ENCODE measurements at regions not wholly inside any gene's neighbourhood (a gene's known extent, or its start where the extent isn't known, plus 50 kb on each side); places are given as distances from the start of the nearest gene placed in this dataset.

DNA sequence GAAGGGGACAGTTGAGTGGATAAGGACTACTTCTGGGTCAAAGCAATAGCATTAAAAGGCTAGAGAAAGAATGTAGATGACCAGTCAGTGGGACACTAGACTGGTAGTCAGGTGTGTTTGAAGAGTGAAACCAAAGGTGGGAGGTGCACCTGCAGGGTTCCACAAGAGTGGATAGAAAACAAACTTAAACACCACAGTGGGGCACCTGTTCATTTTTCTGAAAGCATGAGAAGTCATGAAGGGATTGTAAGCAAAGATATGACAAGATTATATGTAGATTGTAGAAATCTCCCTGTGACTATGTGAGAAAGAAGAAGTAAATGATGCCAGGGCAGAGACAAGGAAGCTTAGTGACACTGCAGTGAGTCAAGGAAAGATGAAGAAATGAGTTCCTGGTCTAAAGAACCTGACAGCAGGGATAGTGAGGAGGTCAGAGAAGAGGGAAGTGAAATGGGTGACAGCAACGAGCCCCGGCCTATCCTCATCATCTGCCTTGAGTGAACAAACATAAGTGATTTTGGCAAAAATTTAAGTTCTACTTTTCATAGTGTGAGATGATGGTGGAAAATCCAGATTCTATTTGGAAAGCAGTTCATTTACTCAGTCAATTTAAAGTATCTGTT lies 296.9 kb downstream of the TLE4 start:
- ChIA-PET POLR2A (no interaction called here), CTCF (no interaction called here)
- Histone ChIP-seq H3K27ac (ENCODE audit: low read length) (no peak overlapping the region), H3K36me3 (ENCODE audit: control insufficient read depth, insufficient read depth, low read length) (no peaks in the 10 kb centered on the region), H3K4me3 (ENCODE audit: low read depth in 2 of 2, low read length in 2 of 2) (no peak overlapping the region), H3K27me3 (ENCODE audit: control insufficient read depth, insufficient read depth, low read length) (no peaks in the 10 kb centered on the region), H3K9me3 (ENCODE audit: control insufficient read depth, insufficient read depth, low read depth, low read length) (no peaks in the 10 kb centered on the region), H3K4me1 (ENCODE audit: control insufficient read depth, insufficient read depth, low read length) (no peaks in the 10 kb centered on the region)
- in situ Hi-C loops (cut with HindIII; ENCODE audit: low pct_unique_long_range_greater_than_20kb, low sequenced_read_pairs) (no loop called here), intact Hi-C loops (cut with micrococcal nuclease; ENCODE audit: unreplicated experiment) (no loop called here)
- TF ChIP-seq CTCF (IDR thresholded peaks at IDR 0.05) (no peak), SIN3A (IDR thresholded peaks at IDR 0.05; ENCODE audit: borderline replicate concordance, insufficient read depth, low read depth, low read length) (no peak), TCF7L2 (IDR thresholded peaks at IDR 0.05; ENCODE audit: low read depth, low read length) (no peak), REST (IDR thresholded peaks at IDR 0.05; ENCODE audit: insufficient read depth in 1 of 2, low read depth in 2 of 2, low read length in 1 of 2) (no peak), POLR2AphosphoS5 (IDR thresholded peaks at IDR 0.05; ENCODE audit: low read depth, low read length) (no peak)
- no TSS peak for BruUV-seq (replicated peaks)
- DNase-seq (ENCODE audit: low read depth, low spot score) (no peak), ATAC-seq (no peak)

DNA sequence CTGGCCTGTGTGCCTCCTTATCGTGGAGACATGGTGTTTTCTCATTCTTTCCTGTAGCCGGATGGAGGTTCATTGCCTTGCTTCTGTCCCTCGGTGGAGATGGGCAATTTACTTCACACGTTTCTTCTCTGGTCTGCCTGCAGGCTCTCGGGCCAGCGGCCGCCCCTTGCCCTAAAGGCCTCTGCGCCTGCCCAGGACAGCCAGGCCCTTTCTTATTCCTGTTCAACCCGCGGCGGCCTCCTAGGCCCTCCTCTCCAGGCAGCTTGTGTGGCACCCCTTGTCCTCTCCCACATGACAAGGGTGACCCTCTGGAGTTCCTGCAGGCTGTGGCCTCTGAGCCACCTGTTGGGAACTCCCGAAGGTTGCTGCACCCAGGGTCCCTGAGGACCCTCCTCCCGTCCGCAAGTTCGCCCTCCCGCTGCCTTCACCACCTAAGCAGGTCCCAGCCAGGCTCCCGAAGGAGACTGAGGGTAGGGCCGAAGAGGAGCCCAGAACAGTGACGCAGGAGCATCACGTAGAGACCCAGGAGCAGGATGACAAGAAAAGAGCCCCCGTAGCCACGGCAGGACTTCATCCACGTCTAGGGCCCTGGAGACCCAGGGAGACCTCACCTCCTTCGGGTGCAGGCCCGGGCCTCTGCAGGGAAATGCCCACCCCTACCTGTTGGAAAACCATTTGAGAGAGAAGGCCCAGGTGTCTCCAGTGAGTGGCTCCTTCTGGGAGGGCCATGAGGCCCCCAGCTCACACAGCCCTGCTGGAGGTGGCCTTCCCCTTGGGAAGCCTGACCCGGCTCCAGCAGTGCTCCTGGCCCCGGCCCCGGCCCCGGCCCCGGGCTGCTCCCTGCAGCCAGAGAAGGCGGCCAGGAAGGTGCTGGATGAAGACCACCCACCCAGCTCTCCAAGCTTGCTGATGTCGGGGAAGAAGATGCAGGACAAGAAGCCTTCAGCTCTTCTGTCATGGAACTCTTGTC lies 291.4 kb downstream of the TLE4 start:
- intact Hi-C loops (cut with micrococcal nuclease; ENCODE audit: unreplicated experiment), result no loop called here
- no peak for TF ChIP-seq REST (IDR thresholded peaks at IDR 0.05; ENCODE audit: insufficient read depth in 1 of 2, low read depth in 2 of 2, low read length in 1 of 2)
- TF ChIP-seq SIN3A (IDR thresholded peaks at IDR 0.05; ENCODE audit: borderline replicate concordance, insufficient read depth, low read depth, low read length), result no peak
- TF ChIP-seq CTCF (IDR thresholded peaks at IDR 0.05), result no peak
- TF ChIP-seq TCF7L2 (IDR thresholded peaks at IDR 0.05; ENCODE audit: low read depth, low read length), result no peak
- TF ChIP-seq POLR2AphosphoS5 (IDR thresholded peaks at IDR 0.05; ENCODE audit: low read depth, low read length), result no peak
- Histone ChIP-seq H3K36me3 (ENCODE audit: control insufficient read depth, insufficient read depth, low read length) (no peaks in the 10 kb centered on the region), H3K4me1 (ENCODE audit: control insufficient read depth, insufficient read depth, low read length) (no peaks in the 10 kb centered on the region), H3K9me3 (ENCODE audit: control insufficient read depth, insufficient read depth, low read depth, low read length) (no peaks in the 10 kb centered on the region), H3K4me3 (ENCODE audit: low read depth in 2 of 2, low read length in 2 of 2) (no peak overlapping the region), H3K27ac (ENCODE audit: low read length) (no peak overlapping the region), H3K27me3 (ENCODE audit: control insufficient read depth, insufficient read depth, low read length) (no peaks in the 10 kb centered on the region)
- ChIA-PET CTCF (interaction anchor here (0.7 kb wide), 1 partner anchor 1844 kb away, joined by 13 read pairs; no protein-coding TSS in a partner anchor), POLR2A (no interaction called here)
- no peak for ATAC-seq
- DNase-seq (ENCODE audit: low read depth, low spot score), result no peak
- BruUV-seq (replicated peaks), result no TSS peak
- in situ Hi-C loops (cut with HindIII; ENCODE audit: low pct_unique_long_range_greater_than_20kb, low sequenced_read_pairs), result no loop called here

Measured in Panc1 (cell line).